Pons (tissue), 1 donor: ENCODE measurements at regions not wholly inside any gene's neighbourhood (a gene's known extent, or its start where the extent isn't known, plus 50 kb on each side); places are given as distances from the start of the nearest gene placed in this dataset.

Experiments
- DNase-seq: peaks from one replicate; pipeline ENCODE4 v3.0.0-alpha.2; 2016; ENCODE audit warnings: low spot score

DNA sequence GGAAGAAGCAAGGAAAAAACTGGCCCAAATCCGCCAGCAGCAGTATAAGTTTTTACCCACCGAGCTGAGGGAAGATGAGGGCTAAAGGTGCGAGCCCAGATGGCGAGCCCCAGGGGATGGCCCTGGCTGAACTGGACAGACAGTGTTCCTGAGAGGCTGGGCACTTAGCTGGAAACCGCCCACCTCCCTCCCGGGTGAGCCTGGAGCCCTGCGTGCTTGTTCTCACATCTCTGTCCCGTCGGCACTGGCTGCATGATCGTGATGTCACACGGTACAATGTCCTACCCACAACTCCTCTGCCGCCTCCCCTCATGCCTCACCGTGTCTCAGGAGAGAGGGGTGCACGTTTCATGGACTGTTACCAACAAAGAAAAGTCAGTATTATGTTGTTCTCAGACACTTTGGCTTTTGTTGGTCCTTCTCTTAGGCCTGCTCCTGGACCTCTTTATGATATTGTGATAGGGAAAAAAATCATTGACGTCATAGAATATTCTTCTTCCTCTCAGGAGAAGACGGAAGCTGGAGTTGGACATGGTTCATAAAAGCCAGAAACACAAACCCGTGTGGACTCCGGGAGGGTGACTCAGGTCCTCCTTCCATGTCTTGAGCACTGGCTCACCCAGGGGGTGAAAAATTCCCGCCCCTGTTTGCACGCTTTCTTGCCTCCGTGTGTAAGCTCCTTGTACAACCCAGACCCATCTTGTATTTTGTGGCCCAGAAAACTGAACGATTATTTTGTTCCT is 201.8 kb upstream of the TPM1 start:
- no peak for DNase-seq

DNA sequence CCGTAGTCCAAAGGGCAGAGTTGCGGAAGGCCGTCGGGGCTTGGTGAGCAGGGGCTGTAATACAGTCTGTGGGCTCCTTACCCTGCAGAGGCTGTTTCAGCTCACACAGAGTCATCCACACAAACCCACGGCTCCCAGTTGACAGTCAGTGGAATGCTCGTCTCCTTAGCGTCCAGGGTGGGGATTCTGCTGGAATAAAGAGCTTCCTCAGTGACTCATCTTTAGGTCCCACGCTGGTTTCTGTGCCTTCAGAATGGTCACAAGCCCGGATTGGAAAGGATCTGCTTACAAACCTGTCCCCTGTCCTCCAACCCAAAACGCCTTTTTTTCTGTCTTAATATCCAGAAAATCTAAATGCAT is 201.3 kb upstream of the TPM1 start:
- DNase-seq = no peak

GRCh38 chr15:62841891-62842559 is 200.5 kb upstream of the TPM1 start:
- no peak for DNase-seq

DNA sequence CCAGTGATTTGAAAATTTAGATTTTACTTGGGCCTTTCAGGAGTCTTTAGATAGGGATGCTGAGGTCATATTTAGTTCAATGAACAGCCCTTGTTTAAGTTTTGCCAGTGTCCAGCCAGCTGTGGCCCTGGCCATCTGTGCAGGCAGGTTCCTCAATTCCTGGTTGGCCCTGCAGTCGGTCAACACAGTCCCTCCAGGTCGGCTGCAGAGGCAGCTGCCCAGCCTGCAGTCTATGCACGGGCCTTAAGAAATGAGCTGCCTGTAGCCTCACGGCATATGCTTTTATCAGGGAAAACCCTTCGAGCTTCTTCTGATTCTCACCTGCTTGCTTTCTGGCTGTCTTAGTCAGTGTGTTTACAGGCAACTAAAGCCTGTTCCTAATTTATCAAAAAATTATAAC is 199.2 kb upstream of the TPM1 start:
- no peak for DNase-seq

DNA sequence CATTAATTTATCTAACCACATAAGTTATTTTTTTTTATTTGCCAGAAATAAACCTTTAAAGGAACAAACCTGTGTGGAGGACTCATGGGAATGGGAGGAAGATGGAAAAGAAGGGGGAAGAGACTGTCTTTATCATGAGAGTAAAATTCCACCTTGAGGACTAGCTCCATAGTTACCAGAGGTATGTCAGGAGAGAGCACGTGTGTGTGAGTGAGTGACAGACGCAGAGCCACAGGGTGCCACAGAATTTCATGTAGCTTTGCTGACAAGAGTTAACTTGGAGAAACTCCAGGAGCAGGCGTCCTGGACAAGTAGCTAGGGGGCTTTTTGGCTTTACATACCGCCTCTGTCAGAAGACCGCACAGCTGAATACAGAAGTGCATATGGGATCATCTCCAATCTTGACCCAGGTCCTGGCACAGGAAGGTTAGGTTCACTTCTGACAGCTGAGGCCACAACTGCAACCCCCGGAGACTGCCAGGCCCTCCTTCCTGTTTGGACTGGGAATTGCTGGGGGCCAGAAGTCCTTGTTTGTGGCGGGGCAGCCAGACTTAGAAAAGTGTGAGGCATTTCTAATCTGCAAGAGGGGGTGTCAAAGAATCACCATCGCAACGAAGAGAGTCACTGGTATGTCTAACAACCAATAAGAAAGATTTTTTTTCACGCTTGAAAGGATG is 197.8 kb upstream of the TPM1 start:
- DNase-seq = no peak

GRCh38 chr15:62845241-62846126 is 197.1 kb upstream of the TPM1 start:
- no peak for DNase-seq

DNA sequence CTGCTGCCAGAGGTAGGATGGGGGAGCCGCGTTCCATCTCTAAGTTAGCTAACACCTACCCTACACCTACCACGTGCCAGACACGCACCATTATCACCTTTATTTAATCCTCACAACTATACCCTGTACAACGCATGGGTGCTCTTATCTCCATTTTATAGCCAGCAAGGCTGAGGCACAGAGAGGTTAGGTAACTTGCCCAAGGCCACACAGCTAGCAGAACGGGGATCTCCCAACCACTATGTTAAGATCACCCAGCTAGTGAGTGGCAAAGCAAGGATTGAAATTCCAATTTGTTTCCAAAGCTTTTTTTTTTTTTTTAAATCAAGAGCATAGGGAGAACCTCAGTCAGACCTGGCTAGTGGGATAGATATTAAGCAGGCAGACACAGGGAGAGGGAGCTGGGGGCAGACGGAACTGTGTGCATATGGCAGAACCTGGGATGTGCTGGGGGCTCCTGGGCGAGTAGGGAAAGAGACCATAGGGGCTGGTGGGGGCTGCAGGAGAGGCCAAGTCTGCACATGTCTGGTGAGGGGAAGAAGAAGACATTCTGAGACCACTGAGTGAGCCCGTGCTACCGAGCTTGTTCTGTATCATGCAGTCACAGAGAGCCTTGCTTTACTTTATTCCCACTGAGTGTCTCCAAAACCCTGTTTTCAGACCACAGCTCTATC is 196.3 kb upstream of the TPM1 start:
- DNase-seq = no peak

DNA sequence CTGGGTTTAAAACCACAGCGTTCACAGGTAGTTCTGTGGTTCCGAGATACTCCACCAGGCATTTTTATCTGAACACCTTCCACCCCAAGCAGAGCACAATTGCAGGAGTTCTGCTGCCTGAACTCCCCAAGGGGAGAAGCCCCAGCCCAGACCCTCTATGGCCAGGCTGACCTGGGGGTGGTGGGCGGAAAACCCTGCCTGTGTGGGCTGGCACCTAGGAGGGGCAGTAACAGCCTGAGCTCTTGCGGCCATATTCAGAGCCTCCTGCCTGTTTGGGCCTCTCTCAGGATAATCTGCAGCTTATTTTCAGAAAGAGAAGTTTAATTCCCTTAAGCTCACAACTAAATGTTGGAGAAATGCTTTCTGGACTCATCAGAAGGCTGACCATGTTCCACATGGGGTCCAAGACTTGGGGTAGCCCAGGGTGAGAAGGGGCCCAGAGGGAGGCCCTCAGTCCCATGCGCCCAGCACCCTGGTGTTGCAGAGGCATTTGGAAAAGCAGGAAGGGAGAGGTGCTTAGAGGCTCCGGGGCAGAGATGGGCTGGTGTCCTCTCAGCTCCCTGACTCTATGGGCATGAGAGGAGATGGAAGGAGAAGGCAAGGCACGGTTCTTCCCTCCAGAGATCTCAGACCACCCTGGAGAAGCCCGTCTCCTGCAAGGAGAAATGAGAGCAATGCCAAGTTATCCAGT is 195.6 kb upstream of the TPM1 start:
- DNase-seq = no peak

GRCh38 chr15:62847900-62848489 is 194.6 kb upstream of the TPM1 start:
- DNase-seq = peak; percentile 74

DNA sequence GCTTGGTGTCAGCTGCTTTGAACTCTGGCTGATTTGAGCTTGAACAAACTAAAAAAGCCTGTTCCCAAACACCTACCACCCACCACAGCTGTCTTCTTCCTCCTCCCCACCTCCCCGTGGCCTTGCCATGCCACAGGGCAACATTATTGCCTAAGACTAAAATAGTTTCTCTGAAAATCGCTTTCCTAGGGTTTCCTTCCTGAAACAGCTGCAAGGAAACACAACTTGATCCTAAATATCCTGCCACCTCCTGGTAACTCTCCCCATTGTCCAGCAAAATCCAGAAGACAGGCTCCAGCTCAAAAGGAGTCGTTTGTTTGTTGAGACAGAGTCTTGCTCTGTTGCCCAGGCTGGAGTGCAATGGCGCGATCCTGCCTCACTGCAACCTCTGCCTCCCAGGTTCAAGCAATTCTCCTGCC is 193.9 kb upstream of the TPM1 start:
- no peak for DNase-seq

GRCh38 chr15:62849316-62850106 is 193.0 kb upstream of the TPM1 start:
- no peak for DNase-seq

DNA sequence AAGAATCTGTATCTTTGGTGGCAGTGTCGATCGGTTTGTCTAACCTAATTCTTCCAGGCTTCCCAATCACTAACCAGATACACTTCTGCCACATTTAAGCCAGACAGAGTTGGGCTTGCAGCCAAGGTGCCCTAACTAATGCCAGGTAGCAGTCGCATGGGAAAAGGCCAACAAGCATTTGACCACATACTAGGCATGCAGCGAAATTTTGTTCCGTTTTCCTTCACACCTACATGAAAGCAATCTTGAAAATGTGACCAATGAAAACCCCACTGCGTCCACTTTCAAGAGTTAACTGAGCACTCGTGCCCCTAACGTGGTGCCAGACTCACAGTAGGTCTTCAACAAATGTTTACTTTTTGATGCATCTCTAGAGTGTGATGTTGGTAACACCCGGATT is 192.2 kb upstream of the TPM1 start:
- DNase-seq = no peak

DNA sequence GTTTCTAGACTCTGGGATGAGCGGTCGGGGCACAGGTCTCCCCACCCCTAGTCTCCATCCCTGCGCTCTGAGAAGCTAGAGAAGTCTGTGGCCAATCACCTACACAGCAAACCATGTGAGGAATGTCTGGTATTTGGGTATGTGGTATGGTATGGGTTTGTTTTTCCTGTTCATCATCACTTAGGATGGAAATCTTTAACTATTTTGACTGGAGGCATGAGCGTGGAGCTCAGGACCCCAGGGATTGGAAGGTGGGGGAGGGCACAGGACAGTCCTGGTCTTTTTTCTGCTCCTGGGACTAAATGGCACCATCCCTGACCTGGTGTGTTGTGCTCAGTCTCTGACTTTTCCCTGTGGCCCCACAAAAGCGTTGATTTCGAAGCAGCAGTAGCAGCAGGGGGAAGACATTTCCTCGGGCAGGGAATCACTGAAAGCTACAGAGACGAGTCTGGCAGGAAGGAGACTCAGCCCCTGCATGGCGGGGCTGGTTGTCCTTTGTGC is 191.7 kb upstream of the TPM1 start:
- DNase-seq = no peak

GRCh38 chr15:62853114-62853840 is 189.3 kb upstream of the TPM1 start:
- peak; percentile 26 for DNase-seq

GRCh38 chr15:62853841-62854225 is 188.7 kb upstream of the TPM1 start:
- DNase-seq = no peak

DNA sequence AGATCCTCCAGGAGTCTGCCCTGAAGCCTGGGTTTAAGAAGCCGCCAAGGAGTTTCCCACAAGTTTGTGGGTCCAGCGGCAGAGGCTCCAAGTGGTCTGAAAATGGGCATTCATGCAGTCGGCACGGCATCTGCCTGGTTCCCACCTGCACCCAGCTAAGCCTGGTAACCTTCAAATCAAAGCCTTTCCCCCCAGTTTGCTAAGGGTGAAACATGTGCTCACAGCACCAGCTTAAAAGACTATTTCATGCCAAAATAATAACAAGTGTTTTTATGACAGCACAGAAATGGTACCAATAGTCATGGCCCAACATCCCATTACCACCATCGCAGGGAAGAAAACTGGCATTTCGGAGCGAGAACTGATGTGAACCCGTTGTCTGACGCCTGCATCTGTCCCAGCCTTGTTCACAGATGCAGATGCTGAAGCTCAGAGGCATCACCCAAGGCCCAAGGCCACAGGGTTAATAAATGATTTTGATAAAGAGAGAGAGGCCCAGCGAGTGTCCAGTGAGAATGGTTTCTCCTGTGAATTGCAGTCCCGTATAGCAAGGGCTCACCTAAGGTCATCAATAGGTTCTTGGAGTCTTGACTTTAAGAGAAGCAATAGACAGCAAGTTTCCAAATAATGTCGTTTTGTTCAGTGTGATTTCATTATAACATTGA is 188.0 kb upstream of the TPM1 start:
- DNase-seq = no peak

GRCh38 chr15:62855085-62855476 is 187.5 kb upstream of the TPM1 start:
- DNase-seq = no peak

- no peak for DNase-seq
Measured at GRCh38 chr15:62856466-62857246, 185.9 kb upstream of the TPM1 start.
